HepG2 (cell line): ENCODE measurements at regions not wholly inside any gene's neighbourhood (a gene's known extent, or its start where the extent isn't known, plus 50 kb on each side); places are given as distances from the start of the nearest gene placed in this dataset.
A peak's percentile ranks its signal among the peaks of the same experiment; 100 is the strongest.

Experiments
- ATAC-seq: fragments of 200-7000 bp; cut with Tn5 transposase; 3 replicates; pipeline ENCODE4 v1.9.1; 2020; ENCODE audit warnings: mild to moderate bottlenecking, moderate library complexity
- BruUV-seq: library from RNA; stranded (reverse); fragments of 400-500 nt; replicated peaks from 2 replicates; lab custom pipeline; 2021; lab: Mats Ljungman, UMichigan
- CTCF ChIA-PET: fragments of 300-600 bp; formaldehyde crosslinking; extraction: SDS; loops from one replicate; lab custom pipeline; 2021; ENCODE audit warnings: low total read pairs, inconsistent platforms, low intra/inter-chr PET ratio; lab: Yijun Ruan, JAX
- POLR2A ChIA-PET: fragments of 350-600 bp; sonication (Branson Sonifier 250); formaldehyde crosslinking; loops from one replicate; lab custom pipeline; 2020; ENCODE audit warnings: antibody characterized with exemption, inconsistent platforms; lab: Yijun Ruan, JAX
- DNase-seq: peaks from one replicate; pipeline ENCODE4 v3.0.0-alpha.2; 2015; ENCODE audit warnings: low spot score
- FAIRE-seq: peaks from 3 replicates; lab custom pipeline; 2011; peaks lifted over from hg19 to GRCh38; lab: Jason Lieb, UNC
- H2AFZ ChIP-seq: one replicate; pipeline ENCODE4 v1.6.1; 2011; ENCODE audit warnings: low read length, inconsistent platforms
- H3K27ac ChIP-seq: fragments of 300-600 bp; 3 replicates; pipeline ENCODE4 v1.8.0; 2011; ENCODE audit warnings: mixed run types, mild to moderate bottlenecking, mixed read lengths, low read length, inconsistent platforms; ENCODE audit not compliant: insufficient read depth; ENCODE audit errors: extremely low read length
- H3K27me3 ChIP-seq, 2 experiments: fragments of 200-600 bp in 1 of 2; 2 replicates in 1 of 2; 3 replicates in 1 of 2; pipeline versions ENCODE4 v1.6.0 to v1.8.0; 2011; ENCODE audit warnings: low read length in 2 of 2, mild to moderate bottlenecking in 2 of 2, moderate library complexity in 2 of 2, inconsistent platforms in 1 of 2; ENCODE audit not compliant: insufficient read depth in 2 of 2, control insufficient read depth in 1 of 2
- H3K36me3 ChIP-seq, 2 experiments: fragments of 200-600 bp in 1 of 2; replicated peaks in 1 of 2; 2 replicates in 1 of 2; 3 replicates in 1 of 2; pipeline versions ENCODE4 v1.5.1 to v1.8.0; 2011; ENCODE audit warnings: low read length in 2 of 2, inconsistent platforms in 1 of 2; ENCODE audit not compliant: insufficient read depth in 2 of 2, control insufficient read depth in 1 of 2
- H3K4me1 ChIP-seq: 2 replicates; pipeline ENCODE4 v1.5.1; 2012; ENCODE audit warnings: low read length, inconsistent platforms; ENCODE audit not compliant: insufficient read depth
- H3K4me2 ChIP-seq: 2 replicates; pipeline ENCODE4 v1.6.0; 2011; ENCODE audit warnings: low read depth, low read length, inconsistent platforms
- H3K4me3 ChIP-seq, 3 experiments: fragments of 200-600 bp in 1 of 3; sonication (generic), shearing (Covaris generic) in 1 of 3; replicated peaks in 1 of 3; 2 replicates each; pipeline ENCODE4 v1.5.1; 2011 to 2016; ENCODE audit warnings: low read length in 3 of 3, inconsistent platforms in 2 of 3, low read depth in 2 of 3, mild to moderate bottlenecking in 2 of 3, control low read depth in 1 of 3, mixed read lengths in 1 of 3; ENCODE audit not compliant: insufficient read depth in 1 of 3
- H3K79me2 ChIP-seq: one replicate; pipeline ENCODE4 v1.6.1; 2011; ENCODE audit warnings: low read length, inconsistent platforms; ENCODE audit not compliant: insufficient read depth
- H3K9ac ChIP-seq: 2 replicates; pipeline ENCODE4 v1.6.0; 2011; ENCODE audit warnings: mild to moderate bottlenecking, low read depth, low read length, inconsistent platforms; ENCODE audit not compliant: insufficient read depth
- H3K9me3 ChIP-seq: 2 replicates; pipeline ENCODE4 v1.5.1; 2012; ENCODE audit warnings: mild to moderate bottlenecking, low read length
- H4K20me1 ChIP-seq: 2 replicates; pipeline ENCODE4 v1.6.0; 2011; ENCODE audit warnings: inconsistent platforms, mild to moderate bottlenecking, low read length, moderate library complexity; ENCODE audit not compliant: insufficient read depth
- CEBPG ChIP-seq: IDR thresholded peaks from 2 replicates; pipeline ENCODE4 v1.6.1; 2016
- EP300 ChIP-seq, 3 experiments: sonication (generic) in 1 of 3; formaldehyde crosslinking in 1 of 3; IDR thresholded peaks; 2 replicates each; pipeline versions ENCODE4 v1.5.1 to v1.6.1; 2011 to 2020; ENCODE audit warnings: low read depth in 2 of 3, low read length in 2 of 3, borderline replicate concordance in 1 of 3, improper control_type of control experiment in 1 of 3, mild to moderate bottlenecking in 1 of 3, missing genetic modification reagents in 1 of 3, moderate library complexity in 1 of 3
- HNF1A ChIP-seq, 2 experiments: sonication (generic) in 1 of 2; formaldehyde crosslinking in 1 of 2; IDR thresholded peaks; 2 replicates each; pipeline versions ENCODE4 v1.4.0 to v1.6.1; 2016 to 2020; ENCODE audit warnings: borderline replicate concordance in 1 of 2, low read depth in 1 of 2, mild to moderate bottlenecking in 1 of 2, missing genetic modification reagents in 1 of 2
- NCOA2 ChIP-seq: sonication (generic); formaldehyde crosslinking; IDR thresholded peaks from 2 replicates; pipeline ENCODE4 v1.8.0; 2022; ENCODE audit warnings: inconsistent platforms
- NR2F2 ChIP-seq: IDR thresholded peaks from 2 replicates; pipeline ENCODE4 v1.6.1; 2012; ENCODE audit warnings: low read depth, inconsistent platforms, borderline replicate concordance
- RBFOX2 ChIP-seq: fragments of 200-400 bp; formaldehyde crosslinking; IDR thresholded peaks from 2 replicates; pipeline ENCODE4 v1.6.1; 2017; ENCODE audit warnings: low read depth, mild to moderate bottlenecking, low read length
- RXRB ChIP-seq: IDR thresholded peaks from 2 replicates; pipeline ENCODE4 v1.6.1; 2016; ENCODE audit warnings: borderline replicate concordance, missing genetic modification reagents, missing compliant biosample characterization
- SOX6 ChIP-seq, 2 experiments: fragments of 450-650 bp in 1 of 2; sonication (generic) in 1 of 2; formaldehyde crosslinking in 1 of 2; IDR thresholded peaks; 2 replicates each; pipeline versions ENCODE4 v1.4.0 to v1.6.1; 2017 to 2020; ENCODE audit warnings: antibody characterized with exemption in 1 of 2, mild to moderate bottlenecking in 1 of 2, missing genetic modification reagents in 1 of 2
- TCF12 ChIP-seq, 2 experiments: fragments of 450-650 bp in 1 of 2; sonication (generic) in 1 of 2; formaldehyde crosslinking in 1 of 2; IDR thresholded peaks; 2 replicates each; pipeline versions ENCODE4 v1.6.1 to v1.8.0; 2017 to 2022; ENCODE audit warnings: antibody characterized with exemption in 1 of 2, mild to moderate bottlenecking in 1 of 2, missing genetic modification reagents in 1 of 2, moderate library complexity in 1 of 2
- UBTF ChIP-seq: sonication (generic); formaldehyde crosslinking; IDR thresholded peaks from 2 replicates; pipeline ENCODE4 v1.4.0; 2020; ENCODE audit warnings: mild to moderate bottlenecking, missing genetic modification reagents
- ZFY ChIP-seq: sonication (generic); formaldehyde crosslinking; IDR thresholded peaks from 2 replicates; pipeline ENCODE4 v1.4.0; 2020; ENCODE audit warnings: missing genetic modification reagents
- ZNF430 ChIP-seq: sonication (generic); formaldehyde crosslinking; IDR thresholded peaks from 2 replicates; pipeline ENCODE4 v1.9.0; 2021; ENCODE audit warnings: mild to moderate bottlenecking, missing genetic modification reagents
- ZNF484 ChIP-seq: sonication (generic); formaldehyde crosslinking; IDR thresholded peaks from 2 replicates; pipeline ENCODE4 v1.5.1; 2020; ENCODE audit warnings: mild to moderate bottlenecking, low read depth, missing genetic modification reagents, borderline replicate concordance
- WGBS: methylation state at CpG from one replicate; pipeline ENCODE4 v1.1.6; 2017; ENCODE audit warnings: low lambda C conversion rate; 5-methylcytosine and 5-hydroxymethylcytosine counted together
- in situ Hi-C: cut with HindIII; loops from 2 replicates; pipeline ENCODE4 v1.10.0; 2017; ENCODE audit warnings: low pct_unique_long_range_greater_than_20kb; ENCODE audit not compliant: extremely low pct_ligation_motif_present
- intact Hi-C: fragments of 100-400 bp; cut with micrococcal nuclease; formaldehyde crosslinking; loops from one replicate; pipeline ENCODE4 v1.10.0; 2022; ENCODE audit not compliant: unreplicated experiment

- TF ChIP-seq UBTF (CRISPR knock-in tag) = no peak
Measured at GRCh38 chr5:74504463-74504862, 136.1 kb downstream of the ENC1 start (continued).

GRCh38 chr5:74502479-74502950, 138.0 kb downstream of the ENC1 start:
- no peaks in the 10 kb centered on the region for H4K20me1 ChIP-seq
- ATAC-seq = peak; percentile 66
- TF ChIP-seq EP300 (IDR thresholded peaks at IDR 0.05; ENCODE audit: low read depth in 2 of 2, low read length in 2 of 2) (peak in 1 of 2 experiments; percentile 91; a peak in 2 of 4 replicates), EP300 (CRISPR knock-in tag; IDR thresholded peaks at IDR 0.05; ENCODE audit: borderline replicate concordance) (peak; percentile 32; the same call in 1 of the 2 replicates), RXRB (CRISPR knock-in tag) (peak; percentile 76), ZFY (0 out of 2 replicates have a peak, but pooled peaks have one; percentile 2), TCF12 (IDR thresholded peaks at IDR 0.05) (no peak), TCF12 (CRISPR knock-in tag; IDR thresholded peaks at IDR 0.05) (peak; percentile 69; the same call in 1 of the 2 replicates), RBFOX2 (peak; percentile 54; the same call in 1 of the 2 replicates), HNF1A (IDR thresholded peaks at IDR 0.05; ENCODE audit: low read depth) (peak; percentile 95), HNF1A (CRISPR knock-in tag; IDR thresholded peaks at IDR 0.05; ENCODE audit: borderline replicate concordance) (peak; percentile 91; the same call in 1 of the 2 replicates), CEBPG (CRISPR knock-in tag) (peak; percentile 40), ZNF430 (CRISPR knock-in tag) (0 out of 2 replicates have a peak, but pooled peaks have one; percentile 41), NR2F2 (peak; percentile 79; the same call in 1 of the 2 replicates), SOX6 (IDR thresholded peaks at IDR 0.05) (no peak), SOX6 (CRISPR knock-in tag; IDR thresholded peaks at IDR 0.05) (peak; percentile 94), ZNF484 (CRISPR knock-in tag) (no peak), NCOA2 (peak; percentile 90)

More at GRCh38 chr5:74502479-74502950, 138.0 kb downstream of the ENC1 start:
- Histone ChIP-seq H2AFZ (no peak overlapping the region), H3K27me3 (no peaks in the 10 kb centered on the region), H3K36me3 (no peaks in the 10 kb centered on the region), H3K4me1 (peaks cover 71% of the 10 kb centered on the region), H3K4me2 (peak overlapping the region; percentile 82), H3K27ac (peak overlapping the region; percentile 72), H3K9me3 (no peaks in the 10 kb centered on the region), H3K9ac (peak overlapping the region; percentile 66), H3K4me3 (peak overlapping the region; percentile 43 to 50 (median 47); a peak in 5 of 6 replicates), H3K79me2 (no peaks in the 10 kb centered on the region)
- no TSS peak for BruUV-seq
- DNase-seq (peak; percentile 91), FAIRE-seq (peak; percentile 87)
- ChIA-PET POLR2A (interaction anchor here (1.2 to 6.3 kb wide), 2 partner anchors 108 to 138 kb away, joined by 4 to 62 read pairs; partner anchors contain the start of gene ENC1), CTCF (no interaction called here)
- in situ Hi-C loops (loop anchor here (5.0 kb wide), 2 partner anchors 35 to 135 kb away; no protein-coding TSS in a partner anchor), intact Hi-C loops (loop anchor here (5.0 kb wide), 1 partner anchor 80 kb away; no protein-coding TSS in a partner anchor)
- WGBS = under 1% methylated on average over 3 of the region's 3 CpGs
